ENCODE measurements at regions not wholly inside any gene's neighbourhood (a gene's known extent, or its start where the extent isn't known, plus 50 kb on each side); places are given as distances from the start of the nearest gene placed in this dataset.

DNA sequence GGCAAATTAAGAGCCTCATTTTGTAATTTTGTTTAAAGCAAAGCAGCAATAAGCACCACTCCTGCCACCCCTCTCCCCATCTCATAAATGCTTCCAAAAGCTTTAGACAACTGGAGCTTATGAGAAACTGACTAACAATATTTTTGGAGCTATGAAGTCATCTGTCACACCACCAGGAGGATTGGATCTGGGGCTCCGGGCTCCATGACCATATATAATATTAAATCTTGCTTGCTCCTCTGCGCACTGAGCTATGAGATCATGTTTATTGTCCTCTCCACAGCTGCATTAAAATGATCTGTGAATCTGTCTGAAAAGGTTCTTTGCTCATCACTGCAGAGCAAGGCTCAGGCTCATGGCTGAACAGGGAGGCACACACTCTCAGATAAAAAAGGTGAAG, 323.7 kb downstream of the ZNF621 start:
- no peak for TF ChIP-seq CTCF (optimal IDR thresholded peaks at IDR 0.05 in 1 of 3, IDR thresholded peaks at IDR 0.05 in 1 of 3, conservative IDR thresholded peaks at IDR 0.05 in 1 of 3; ENCODE audit: extremely low read depth in 1 of 3, insufficient read depth in 2 of 3, low read length in 3 of 3)
- no peak for TF ChIP-seq EZH2 (IDR thresholded peaks at IDR 0.05; ENCODE audit: low read length)

Data from keratinocyte (primary cell).